Stomach (tissue), 8 donors: ENCODE measurements at regions not wholly inside any gene's neighbourhood (a gene's known extent, or its start where the extent isn't known, plus 50 kb on each side); places are given as distances from the start of the nearest gene placed in this dataset.

Source experiments
- DNase-seq, 2 donors: peaks; one replicate each; pipeline versions ENCODE4 v3.0.0 to v3.0.0-alpha.2; 2013 to 2019
- H3K27ac ChIP-seq, 5 donors: fragments of 200-600 bp in 4 of 5; sonication (generic) in 4 of 5; one replicate each; pipeline ENCODE4 v1.5.1; 2013 to 2019; ENCODE audit warnings: mild to moderate bottlenecking in 1 of 5, moderate library complexity in 1 of 5
- H3K27me3 ChIP-seq, 3 donors: fragments of 200-600 bp; sonication (generic); one replicate each; pipeline ENCODE4 v1.5.1; 2017 to 2019; ENCODE audit warnings: mixed run types in 1 of 3
- H3K36me3 ChIP-seq, 4 donors: fragments of 200-600 bp; sonication (generic); 1 replicate in 3 of 4; 2 replicates in 1 of 4; pipeline ENCODE4 v1.5.1; 2016 to 2019
- H3K4me1 ChIP-seq, 4 donors: fragments of 200-600 bp; sonication (generic); one replicate each; pipeline ENCODE4 v1.5.1; 2016 to 2019
- H3K4me3 ChIP-seq, 4 donors: fragments of 200-600 bp; sonication (generic) in 3 of 4; one replicate each; pipeline ENCODE4 v1.5.1; 2016 to 2019; ENCODE audit warnings: mild to moderate bottlenecking in 1 of 4
- H3K9me3 ChIP-seq, 4 donors: fragments of 200-600 bp; sonication (generic); one replicate each; pipeline ENCODE4 v1.5.1; 2016 to 2019
- EP300 ChIP-seq: sonication (generic); formaldehyde crosslinking; IDR thresholded peaks from one replicate; pipeline ENCODE4 v1.6.1; 2017; ENCODE audit warnings: antibody characterized with exemption
- POLR2A ChIP-seq, 4 donors: fragments of 450-650 bp; IDR thresholded peaks; one replicate each; pipeline ENCODE4 v1.6.1; 2016; ENCODE audit warnings: antibody characterized with exemption in 4 of 4, control low read depth in 2 of 4, mild to moderate bottlenecking in 1 of 4, moderate library complexity in 1 of 4
- POLR2AphosphoS5 ChIP-seq, 3 donors: sonication (generic); formaldehyde crosslinking; IDR thresholded peaks; one replicate each; pipeline ENCODE4 v1.6.1; 2016; ENCODE audit warnings: antibody characterized with exemption in 3 of 3
- WGBS, 5 donors: extraction: QIAGEN DNeasy Blood & Tissue Kit in 3 of 5; methylation state at CpG; one replicate each; pipeline versions ENCODE4 v1.1.5 to v1.1.7; 2013 to 2018; 5-methylcytosine and 5-hydroxymethylcytosine counted together
- intact Hi-C: fragments of 100-400 bp; cut with DNase I; formaldehyde crosslinking; loops from one replicate; pipeline ENCODE4 v1.15.1; 2023; ENCODE audit warnings: low total_unique reads
- TF ChIP-seq, protein P1 (sequence below), 7 experiments: fragments of 450-650 bp in 4 of 7; fragments of 200-600 bp in 3 of 7; sonication (generic) in 3 of 7; IDR thresholded peaks; one replicate each; pipeline ENCODE4 v1.5.1; 2016 to 2019; ENCODE audit warnings: antibody characterized with exemption in 7 of 7, control low read depth in 2 of 7, mild to moderate bottlenecking in 1 of 7
- donor health status: healthy with polysubstance abuse.
- donor health status: Bipolar disorder and iron deficiency.
- donor health status: healthy.

DNA sequence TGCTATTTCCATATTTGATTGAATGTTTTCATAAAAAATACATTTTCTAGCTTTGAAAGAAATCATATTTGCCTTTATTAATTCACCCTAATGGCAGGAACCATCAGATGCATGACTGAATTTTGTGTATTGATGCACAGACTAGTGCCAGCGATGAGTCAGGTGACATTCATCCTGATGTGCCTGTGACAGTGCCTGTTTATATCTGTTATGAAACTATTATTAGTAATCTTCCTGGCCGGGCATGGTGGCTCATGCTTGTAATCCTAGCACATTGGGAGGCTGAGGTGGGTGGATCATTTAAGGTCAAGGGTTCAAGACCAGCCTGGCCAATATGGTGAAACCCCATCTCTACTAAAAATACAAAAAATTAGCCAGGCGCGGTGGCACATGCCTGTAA, 170.0 kb downstream of the TSN start:
- H3K9me3 ChIP-seq, result no peaks in the 10 kb centered on the region
- 84 to 92% (median 88%) methylated on average over 4 of the region's 4 CpGs for WGBS, 5 donors
- no peak for TF ChIP-seq EP300
- no peak for TF ChIP-seq POLR2AphosphoS5 (IDR thresholded peaks at IDR 0.05)
- TF ChIP-seq, protein P1, sequence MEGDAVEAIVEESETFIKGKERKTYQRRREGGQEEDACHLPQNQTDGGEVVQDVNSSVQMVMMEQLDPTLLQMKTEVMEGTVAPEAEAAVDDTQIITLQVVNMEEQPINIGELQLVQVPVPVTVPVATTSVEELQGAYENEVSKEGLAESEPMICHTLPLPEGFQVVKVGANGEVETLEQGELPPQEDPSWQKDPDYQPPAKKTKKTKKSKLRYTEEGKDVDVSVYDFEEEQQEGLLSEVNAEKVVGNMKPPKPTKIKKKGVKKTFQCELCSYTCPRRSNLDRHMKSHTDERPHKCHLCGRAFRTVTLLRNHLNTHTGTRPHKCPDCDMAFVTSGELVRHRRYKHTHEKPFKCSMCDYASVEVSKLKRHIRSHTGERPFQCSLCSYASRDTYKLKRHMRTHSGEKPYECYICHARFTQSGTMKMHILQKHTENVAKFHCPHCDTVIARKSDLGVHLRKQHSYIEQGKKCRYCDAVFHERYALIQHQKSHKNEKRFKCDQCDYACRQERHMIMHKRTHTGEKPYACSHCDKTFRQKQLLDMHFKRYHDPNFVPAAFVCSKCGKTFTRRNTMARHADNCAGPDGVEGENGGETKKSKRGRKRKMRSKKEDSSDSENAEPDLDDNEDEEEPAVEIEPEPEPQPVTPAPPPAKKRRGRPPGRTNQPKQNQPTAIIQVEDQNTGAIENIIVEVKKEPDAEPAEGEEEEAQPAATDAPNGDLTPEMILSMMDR (IDR thresholded peaks at IDR 0.05), result no peak
- TF ChIP-seq POLR2A (IDR thresholded peaks at IDR 0.05), result no peak
- no peak overlapping the region for H3K27ac ChIP-seq
- no peaks in the 10 kb centered on the region for H3K36me3 ChIP-seq
- no peaks in the 10 kb centered on the region for H3K4me1 ChIP-seq
- peaks cover 0 to 6% (median 0%) of the 10 kb centered on the region in 3 donors for H3K27me3 ChIP-seq
- no peak for DNase-seq
- intact Hi-C loops, result no loop called here
- H3K4me3 ChIP-seq, result no peak overlapping the region

DNA sequence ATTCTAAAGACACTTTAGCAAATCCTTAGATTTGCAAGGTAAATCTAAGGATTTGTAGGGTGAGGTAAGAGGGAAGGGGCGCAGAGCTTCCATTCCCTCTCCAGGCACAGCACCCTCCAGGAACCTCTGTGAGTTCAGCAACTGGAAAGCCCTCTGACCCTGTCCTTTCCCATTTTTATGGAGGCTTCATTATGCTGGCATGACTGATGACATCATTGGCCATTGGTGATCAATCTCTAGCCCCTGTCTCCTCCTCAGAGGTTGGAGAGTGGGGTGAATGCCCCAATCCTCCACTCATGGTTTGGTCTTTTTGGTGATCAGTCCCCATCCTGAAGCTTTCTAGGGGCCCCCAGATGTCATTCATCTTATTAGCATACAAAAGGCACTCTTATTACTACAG, 187.8 kb downstream of the TSN start:
- TF ChIP-seq POLR2A (IDR thresholded peaks at IDR 0.05) (no peak), POLR2AphosphoS5 (IDR thresholded peaks at IDR 0.05) (no peak), EP300 (no peak)
- TF ChIP-seq, protein P1 (IDR thresholded peaks at IDR 0.05), result no peak
- H3K27ac ChIP-seq, result no peak overlapping the region
- no peak for DNase-seq
- intact Hi-C loops, result no loop called here
- H3K36me3 ChIP-seq, result no peaks in the 10 kb centered on the region
- H3K4me1 ChIP-seq, result no peaks in the 10 kb centered on the region
- H3K27me3 ChIP-seq, result no peaks in the 10 kb centered on the region
- H3K9me3 ChIP-seq, result no peaks in the 10 kb centered on the region
- H3K4me3 ChIP-seq, result no peak overlapping the region
- WGBS, 5 donors, result 80 to 100% (median 91%) methylated on average over 1 of the region's 1 CpG

DNA sequence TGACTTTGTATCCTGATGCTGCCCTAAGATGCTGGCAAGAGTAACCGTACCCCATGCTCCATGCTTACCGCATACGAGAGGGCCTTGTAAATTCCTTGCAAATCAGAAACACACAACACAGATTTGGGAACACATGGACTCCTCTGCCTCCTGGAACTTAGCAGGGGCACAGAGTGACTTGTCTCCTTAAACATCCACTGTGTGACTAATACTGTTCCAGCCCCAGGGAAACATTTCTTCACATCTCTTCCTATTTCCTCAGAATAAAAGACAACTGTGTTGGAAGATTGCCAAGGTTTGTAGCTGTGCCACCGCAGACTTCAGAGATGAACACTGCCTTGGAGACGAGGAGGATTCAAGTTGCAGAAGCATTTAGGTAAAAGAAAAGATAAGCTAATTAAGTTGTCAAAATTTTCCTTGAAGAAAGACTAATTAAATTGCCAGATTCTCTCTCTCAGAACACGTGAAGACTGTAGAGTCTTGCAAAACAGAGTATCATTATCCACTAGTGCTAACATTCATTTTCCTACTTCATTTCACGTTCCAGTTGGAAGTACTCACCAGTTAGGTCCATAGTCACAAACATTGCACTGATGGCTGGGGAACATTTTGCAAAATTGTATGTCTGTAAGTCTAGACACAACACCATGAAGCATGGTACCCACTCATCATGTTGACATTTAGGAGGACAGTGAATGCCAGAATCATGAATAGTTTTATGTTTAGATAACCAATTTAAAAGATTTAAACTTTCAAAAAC, 188.8 kb downstream of the TSN start:
- Histone ChIP-seq H3K36me3 (no peaks in the 10 kb centered on the region), H3K4me3 (no peak overlapping the region), H3K27me3 (peaks cover 0 to 3% (median 0%) of the 10 kb centered on the region in 3 donors), H3K4me1 (no peaks in the 10 kb centered on the region), H3K27ac (no peak overlapping the region), H3K9me3 (no peaks in the 10 kb centered on the region)
- no peak for DNase-seq
- WGBS, 5 donors, result 62 to 67% (median 67%) methylated on average over 7 of the region's 7 CpGs
- TF ChIP-seq EP300 (no peak), POLR2A (IDR thresholded peaks at IDR 0.05) (no peak), POLR2AphosphoS5 (IDR thresholded peaks at IDR 0.05) (no peak)
- TF ChIP-seq, protein P1 (IDR thresholded peaks at IDR 0.05), result no peak
- intact Hi-C loops, result no loop called here

DNA sequence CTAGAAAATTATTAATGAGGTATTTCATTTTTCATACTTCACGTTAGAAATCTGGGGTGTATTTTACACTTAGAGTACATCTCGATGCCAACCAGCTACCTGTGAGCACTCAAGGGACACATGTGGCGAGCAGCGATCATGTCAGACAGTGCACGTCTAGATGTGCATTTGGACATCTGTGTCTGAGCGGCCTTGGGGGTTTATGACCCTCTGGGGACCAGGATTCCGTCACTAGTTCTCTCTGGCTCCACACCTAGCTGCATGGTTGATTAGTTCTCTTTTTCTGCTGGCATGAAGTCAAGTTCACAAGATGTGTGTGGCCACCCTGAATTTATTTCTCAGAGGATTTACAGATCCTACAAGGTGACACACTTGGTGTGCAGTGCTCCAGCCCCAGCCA, 192.2 kb downstream of the TSN start:
- DNase-seq, result no peak
- no peaks in the 10 kb centered on the region for H3K9me3 ChIP-seq
- 79 to 87% (median 84%) methylated on average over 7 of the region's 7 CpGs for WGBS, 5 donors
- intact Hi-C loops, result no loop called here
- H3K27ac ChIP-seq, result no peak overlapping the region
- no peaks in the 10 kb centered on the region for H3K36me3 ChIP-seq
- peaks cover 0 to 13% (median 0%) of the 10 kb centered on the region in 3 donors for H3K27me3 ChIP-seq
- TF ChIP-seq POLR2AphosphoS5 (IDR thresholded peaks at IDR 0.05) (no peak), POLR2A (IDR thresholded peaks at IDR 0.05) (no peak), EP300 (no peak)
- TF ChIP-seq, protein P1 (IDR thresholded peaks at IDR 0.05), result no peak
- H3K4me1 ChIP-seq, result no peaks in the 10 kb centered on the region
- H3K4me3 ChIP-seq, result no peak overlapping the region
